ENCODE measurements at regions not wholly inside any gene's neighbourhood (a gene's known extent, or its start where the extent isn't known, plus 50 kb on each side); places are given as distances from the start of the nearest gene placed in this dataset.
"Not testable (repeated sequence)": the region's sequence is repeated elsewhere in the genome, so short reads cannot be mapped to it uniquely, and the experiment has no call there.

DNA sequence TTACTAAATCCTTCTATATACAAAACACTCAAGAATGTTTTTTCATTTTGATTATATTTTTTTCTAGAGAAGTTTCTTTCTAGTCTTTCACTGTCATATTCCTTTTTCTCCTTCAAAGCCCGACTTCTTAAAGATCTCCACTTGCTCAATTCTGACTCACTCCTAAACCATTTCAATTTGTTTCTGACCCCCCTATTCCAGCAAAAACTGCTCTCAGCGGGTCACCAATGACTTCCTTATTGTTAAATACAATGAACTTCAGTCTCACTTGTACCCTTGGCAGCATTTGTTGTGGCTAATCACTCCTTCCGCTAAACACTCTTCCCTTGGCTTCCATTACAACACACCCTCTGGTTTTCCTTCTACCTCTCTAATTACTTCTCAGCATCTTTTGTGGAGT, 111.1 kb upstream of the RBBP8 start:
- no peaks in the 10 kb centered on the region for H3K9me3 ChIP-seq
- peaks cover 1% of the 10 kb centered on the region for H3K4me1 ChIP-seq (ENCODE audit: low read depth)
- DNase-seq (no peak), ATAC-seq (peak; percentile 92)
- no peaks in the 10 kb centered on the region for H3K36me3 ChIP-seq (ENCODE audit: low read depth)
- H3K4me3 ChIP-seq: no peak overlapping the region
- intact Hi-C loops (cut with DNase I, micrococcal nuclease): no loop called here
- TF ChIP-seq, protein P1, sequence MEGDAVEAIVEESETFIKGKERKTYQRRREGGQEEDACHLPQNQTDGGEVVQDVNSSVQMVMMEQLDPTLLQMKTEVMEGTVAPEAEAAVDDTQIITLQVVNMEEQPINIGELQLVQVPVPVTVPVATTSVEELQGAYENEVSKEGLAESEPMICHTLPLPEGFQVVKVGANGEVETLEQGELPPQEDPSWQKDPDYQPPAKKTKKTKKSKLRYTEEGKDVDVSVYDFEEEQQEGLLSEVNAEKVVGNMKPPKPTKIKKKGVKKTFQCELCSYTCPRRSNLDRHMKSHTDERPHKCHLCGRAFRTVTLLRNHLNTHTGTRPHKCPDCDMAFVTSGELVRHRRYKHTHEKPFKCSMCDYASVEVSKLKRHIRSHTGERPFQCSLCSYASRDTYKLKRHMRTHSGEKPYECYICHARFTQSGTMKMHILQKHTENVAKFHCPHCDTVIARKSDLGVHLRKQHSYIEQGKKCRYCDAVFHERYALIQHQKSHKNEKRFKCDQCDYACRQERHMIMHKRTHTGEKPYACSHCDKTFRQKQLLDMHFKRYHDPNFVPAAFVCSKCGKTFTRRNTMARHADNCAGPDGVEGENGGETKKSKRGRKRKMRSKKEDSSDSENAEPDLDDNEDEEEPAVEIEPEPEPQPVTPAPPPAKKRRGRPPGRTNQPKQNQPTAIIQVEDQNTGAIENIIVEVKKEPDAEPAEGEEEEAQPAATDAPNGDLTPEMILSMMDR (IDR thresholded peaks at IDR 0.05): no peak

DNA sequence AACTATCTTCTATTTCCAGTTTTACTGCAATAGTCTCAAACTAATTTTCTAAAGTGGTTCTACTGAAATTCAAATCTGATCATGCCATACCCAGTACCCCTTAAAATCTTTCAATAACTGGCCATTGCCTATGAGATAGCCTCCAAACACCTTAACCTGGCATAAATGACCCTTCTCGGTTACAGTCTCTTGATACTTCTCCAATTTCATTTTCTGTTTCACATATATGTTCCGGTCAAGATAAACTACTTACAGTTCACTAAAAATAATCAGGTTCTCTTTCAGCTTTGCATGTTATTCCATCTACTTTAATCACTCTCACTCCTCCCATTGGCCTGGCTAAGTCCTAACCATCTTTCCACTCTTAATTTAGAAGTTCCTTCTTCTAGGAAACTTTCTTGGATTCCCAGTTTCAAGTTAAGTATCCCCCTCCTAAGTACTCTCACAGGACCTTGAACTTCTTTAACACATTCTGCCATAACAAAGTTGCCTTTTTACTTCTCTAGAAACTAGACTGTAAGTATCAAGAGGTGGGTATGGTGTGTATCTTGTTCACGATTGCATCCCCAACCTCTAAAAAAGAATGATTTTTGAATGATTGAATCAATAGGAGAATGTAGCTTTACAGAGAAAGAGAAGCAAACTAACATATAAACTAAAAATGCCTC, 110.2 kb upstream of the RBBP8 start:
- intact Hi-C loops (cut with DNase I, micrococcal nuclease): no loop called here
- H3K4me1 ChIP-seq (ENCODE audit: low read depth): no peaks in the 10 kb centered on the region
- no peaks in the 10 kb centered on the region for H3K9me3 ChIP-seq
- no peaks in the 10 kb centered on the region for H3K36me3 ChIP-seq (ENCODE audit: low read depth)
- no peak overlapping the region for H3K4me3 ChIP-seq
- DNase-seq: no peak
- TF ChIP-seq, protein P1 (IDR thresholded peaks at IDR 0.05): no peak
- no peak for ATAC-seq

DNA sequence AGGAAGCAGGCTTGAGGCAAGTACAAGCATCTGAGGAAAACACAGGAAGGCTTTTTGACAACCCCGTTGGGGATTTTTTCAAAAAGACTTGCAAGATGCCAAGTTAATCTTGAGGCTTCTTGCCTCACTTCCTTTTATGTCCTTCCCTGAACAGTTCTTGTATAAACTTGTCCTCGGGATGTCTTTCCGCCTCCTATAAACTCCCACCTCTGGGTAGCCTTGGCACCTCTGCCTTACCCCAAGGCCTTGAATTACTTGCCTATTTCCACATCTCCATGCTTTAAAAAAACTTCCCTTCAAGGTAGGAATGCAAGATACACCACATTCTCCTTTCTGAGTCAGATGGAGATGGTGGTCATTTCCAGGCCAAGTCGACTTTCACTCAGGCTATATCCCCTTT, 106.4 kb upstream of the RBBP8 start:
- Histone ChIP-seq H3K36me3 (ENCODE audit: low read depth) (no peaks in the 10 kb centered on the region), H3K4me3 (no peak overlapping the region), H3K4me1 (ENCODE audit: low read depth) (peaks cover 10% of the 10 kb centered on the region), H3K9me3 (no peaks in the 10 kb centered on the region)
- ATAC-seq: no peak
- DNase-seq: no peak
- intact Hi-C loops (cut with DNase I, micrococcal nuclease): no loop called here
- TF ChIP-seq, protein P1 (IDR thresholded peaks at IDR 0.05): no peak

DNA sequence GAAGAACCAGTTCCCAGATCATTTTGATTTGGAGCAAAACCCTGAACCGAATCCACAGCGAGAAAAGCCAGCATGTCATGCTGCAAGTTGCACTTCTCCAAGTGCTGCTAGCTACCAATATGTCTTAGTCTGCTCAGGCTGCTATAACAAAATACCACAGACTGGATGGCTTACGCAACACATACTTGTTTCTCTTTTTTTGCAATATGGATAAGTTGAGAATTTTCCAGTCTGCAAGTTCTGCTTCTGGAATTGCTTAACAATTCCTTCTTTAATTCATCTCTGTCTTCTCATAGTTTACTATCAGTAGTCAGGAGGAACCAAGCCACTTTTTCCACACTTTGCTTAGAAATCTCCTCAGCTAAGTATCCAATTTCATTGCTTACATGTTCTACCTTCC, 105.9 kb upstream of the RBBP8 start:
- no peaks in the 10 kb centered on the region for H3K9me3 ChIP-seq
- H3K36me3 ChIP-seq (ENCODE audit: low read depth): no peaks in the 10 kb centered on the region
- no peak for ATAC-seq
- no peak overlapping the region for H3K4me3 ChIP-seq
- intact Hi-C loops (cut with DNase I, micrococcal nuclease): no loop called here
- H3K4me1 ChIP-seq (ENCODE audit: low read depth): peaks cover 13% of the 10 kb centered on the region
- TF ChIP-seq, protein P1 (IDR thresholded peaks at IDR 0.05): no peak
- no peak for DNase-seq

DNA sequence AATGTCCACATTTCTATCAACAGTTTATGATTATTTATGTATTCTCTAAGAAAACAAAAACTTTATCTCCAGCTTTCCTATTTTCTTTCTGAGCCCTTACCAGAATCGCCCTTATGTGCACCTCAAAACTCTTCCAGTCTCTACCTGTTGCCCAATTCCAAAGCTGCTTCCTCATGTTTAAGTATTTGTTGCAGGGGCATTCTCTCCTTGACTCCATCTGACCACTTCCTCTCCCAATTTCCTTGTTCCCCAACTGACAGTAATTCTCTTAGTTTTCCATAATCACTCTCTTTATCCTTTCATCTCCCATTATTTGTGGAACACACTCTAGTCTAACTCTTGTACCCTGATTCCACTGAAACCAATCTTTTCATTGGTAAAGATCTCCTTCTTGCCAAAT, 105.4 kb upstream of the RBBP8 start:
- no peak for DNase-seq
- ATAC-seq: no peak
- no peaks in the 10 kb centered on the region for H3K9me3 ChIP-seq
- intact Hi-C loops (cut with DNase I, micrococcal nuclease): no loop called here
- no peaks in the 10 kb centered on the region for H3K36me3 ChIP-seq (ENCODE audit: low read depth)
- TF ChIP-seq, protein P1 (IDR thresholded peaks at IDR 0.05): no peak
- no peak overlapping the region for H3K4me3 ChIP-seq
- peaks cover 19% of the 10 kb centered on the region for H3K4me1 ChIP-seq (ENCODE audit: low read depth)

DNA sequence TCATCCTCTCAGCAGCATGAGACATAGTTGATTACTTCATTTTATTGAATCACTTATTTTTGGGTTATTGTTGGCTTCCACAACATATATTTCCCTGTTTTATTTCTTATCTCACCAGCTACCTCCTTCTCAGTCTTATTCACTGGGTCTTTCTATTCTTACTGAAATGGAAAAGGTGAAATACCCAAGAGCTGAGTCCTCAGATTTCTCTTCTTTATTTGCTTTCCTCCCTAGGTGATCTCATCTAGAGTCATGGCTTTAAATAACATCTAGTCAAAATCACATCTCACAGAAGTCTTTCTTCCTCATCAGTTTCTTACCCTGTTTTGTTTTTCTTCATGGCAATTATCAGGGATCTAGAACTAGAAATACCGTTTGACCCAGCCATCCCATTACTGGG, 105.0 kb upstream of the RBBP8 start:
- Histone ChIP-seq H3K9me3 (no peaks in the 10 kb centered on the region), H3K4me1 (ENCODE audit: low read depth) (peaks cover 22% of the 10 kb centered on the region), H3K4me3 (no peak overlapping the region), H3K36me3 (ENCODE audit: low read depth) (no peaks in the 10 kb centered on the region)
- TF ChIP-seq, protein P1 (IDR thresholded peaks at IDR 0.05): no peak
- DNase-seq (no peak), ATAC-seq (no peak)
- intact Hi-C loops (cut with DNase I, micrococcal nuclease): no loop called here

DNA sequence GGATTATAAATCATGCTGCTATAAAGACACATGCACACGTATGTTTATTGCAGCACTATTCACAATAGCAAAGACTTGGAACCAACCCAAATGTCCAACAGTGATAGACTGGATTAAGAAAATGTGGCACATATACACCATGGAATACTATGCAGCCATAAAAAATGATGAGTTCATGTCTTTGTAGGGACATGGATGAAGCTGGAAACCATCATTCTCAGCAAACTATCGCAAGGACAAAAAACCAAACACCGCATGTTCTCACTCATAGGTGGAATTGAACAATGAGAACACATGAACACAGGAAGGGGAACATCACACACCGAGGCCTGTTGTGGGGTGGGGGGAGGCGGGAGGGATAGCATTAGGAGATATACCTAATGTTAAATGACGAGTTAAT, 104.5 kb upstream of the RBBP8 start:
- H3K9me3 ChIP-seq; H3K36me3 ChIP-seq (ENCODE audit: low read depth); intact Hi-C loops (cut with DNase I, micrococcal nuclease); H3K4me3 ChIP-seq; DNase-seq; ATAC-seq: not testable (repeated sequence)
- H3K4me1 ChIP-seq (ENCODE audit: low read depth): peaks cover 22% of the 10 kb centered on the region

Measured in mucosa of descending colon (tissue), 3 donors.